Loucy (cell line): ENCODE measurements at regions not wholly inside any gene's neighbourhood (a gene's known extent, or its start where the extent isn't known, plus 50 kb on each side); places are given as distances from the start of the nearest gene placed in this dataset.

Experiments
- H2AFZ ChIP-seq: fragments of 200-600 bp; sonication (generic); 2 replicates; pipeline ENCODE4 v1.6.0; 2016; ENCODE audit warnings: antibody characterized with exemption, mild to moderate bottlenecking, low read length, moderate library complexity
- H3F3A ChIP-seq: fragments of 200-600 bp; 2 replicates; pipeline ENCODE4 v1.6.0; 2016; ENCODE audit warnings: antibody characterized with exemption, low read depth, mild to moderate bottlenecking
- H3K27me3 ChIP-seq: fragments of 200-600 bp; sonication (generic); 2 replicates; pipeline ENCODE4 v1.6.1; 2014; ENCODE audit warnings: low read length, mild to moderate bottlenecking; ENCODE audit not compliant: insufficient read depth, poor library complexity, severe bottlenecking
- H3K36me3 ChIP-seq: fragments of 200-600 bp; sonication (generic); 2 replicates; pipeline ENCODE4 v1.6.1; 2016; ENCODE audit warnings: low read length; ENCODE audit not compliant: insufficient read depth
- H3K4me1 ChIP-seq: fragments of 200-600 bp; sonication (generic); 2 replicates; pipeline ENCODE4 v1.5.1; 2014; ENCODE audit warnings: low read length, mild to moderate bottlenecking; ENCODE audit not compliant: insufficient read depth, poor library complexity, severe bottlenecking
- H3K4me2 ChIP-seq: fragments of 200-600 bp; sonication (generic); 2 replicates; pipeline ENCODE4 v1.6.0; 2014; ENCODE audit warnings: antibody characterized with exemption, low read length, low read depth, mild to moderate bottlenecking; ENCODE audit not compliant: poor library complexity, severe bottlenecking
- H3K4me3 ChIP-seq: fragments of 200-600 bp; sonication (generic); 2 replicates; pipeline ENCODE4 v1.5.1; 2014; ENCODE audit warnings: low read length, mild to moderate bottlenecking, mixed read lengths; ENCODE audit not compliant: poor library complexity, severe bottlenecking
- H3K79me2 ChIP-seq: fragments of 200-600 bp; sonication (generic); 2 replicates; pipeline ENCODE4 v1.6.1; 2014; ENCODE audit warnings: low read length; ENCODE audit not compliant: insufficient read depth
- H3K9ac ChIP-seq: fragments of 200-600 bp; sonication (generic); 2 replicates; pipeline ENCODE4 v1.6.0; 2014; ENCODE audit warnings: mild to moderate bottlenecking, low read depth, low read length, moderate library complexity; ENCODE audit not compliant: poor library complexity, severe bottlenecking
- H3K9me2 ChIP-seq: fragments of 200-600 bp; sonication (generic); replicated peaks from 2 replicates; pipeline ENCODE4 v1.6.1; 2016; ENCODE audit warnings: low read depth, low read length, mixed read lengths
- H3K9me3 ChIP-seq: fragments of 200-600 bp; sonication (generic); 2 replicates; pipeline ENCODE4 v1.6.1; 2014; ENCODE audit warnings: mild to moderate bottlenecking, antibody characterized with exemption, low read length, low read depth; ENCODE audit not compliant: insufficient read depth
- H4K20me1 ChIP-seq: fragments of 200-600 bp; sonication (generic); 2 replicates; pipeline ENCODE4 v1.6.0; 2014; ENCODE audit warnings: antibody characterized with exemption, low read length, mild to moderate bottlenecking; ENCODE audit not compliant: insufficient read depth, poor library complexity, severe bottlenecking
- EZH2phosphoT487 ChIP-seq: fragments of 200-600 bp; IDR thresholded peaks from 2 replicates; pipeline ENCODE4 v1.6.1; 2018; ENCODE audit warnings: antibody characterized with exemption, mild to moderate bottlenecking, moderate library complexity, borderline replicate concordance
- TF ChIP-seq, protein P1 (sequence below): fragments of 200-600 bp; sonication (generic); conservative IDR thresholded peaks from 2 replicates; pipeline ENCODE4 v1.5.1; 2014; ENCODE audit warnings: mild to moderate bottlenecking, antibody characterized with exemption, low read length

DNA sequence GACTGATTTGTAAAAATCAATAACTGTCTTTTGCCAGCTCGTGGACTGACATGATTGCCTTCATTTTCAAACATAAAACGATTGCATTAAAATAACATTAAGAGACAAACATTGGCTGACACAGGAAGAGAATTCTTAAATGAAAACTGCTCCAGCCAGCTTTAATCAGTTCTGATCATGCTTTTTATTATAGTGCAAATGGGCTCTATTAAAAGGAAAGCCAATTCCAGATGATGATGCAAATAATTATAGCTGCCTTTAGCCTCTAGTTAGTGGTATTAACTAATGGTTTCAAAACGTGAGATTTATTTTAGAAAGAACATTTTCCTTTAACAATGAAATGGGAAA lies 301.8 kb upstream of the UBE2E3 start:
- TF ChIP-seq EZH2phosphoT487: no peak
- TF ChIP-seq, protein P1, sequence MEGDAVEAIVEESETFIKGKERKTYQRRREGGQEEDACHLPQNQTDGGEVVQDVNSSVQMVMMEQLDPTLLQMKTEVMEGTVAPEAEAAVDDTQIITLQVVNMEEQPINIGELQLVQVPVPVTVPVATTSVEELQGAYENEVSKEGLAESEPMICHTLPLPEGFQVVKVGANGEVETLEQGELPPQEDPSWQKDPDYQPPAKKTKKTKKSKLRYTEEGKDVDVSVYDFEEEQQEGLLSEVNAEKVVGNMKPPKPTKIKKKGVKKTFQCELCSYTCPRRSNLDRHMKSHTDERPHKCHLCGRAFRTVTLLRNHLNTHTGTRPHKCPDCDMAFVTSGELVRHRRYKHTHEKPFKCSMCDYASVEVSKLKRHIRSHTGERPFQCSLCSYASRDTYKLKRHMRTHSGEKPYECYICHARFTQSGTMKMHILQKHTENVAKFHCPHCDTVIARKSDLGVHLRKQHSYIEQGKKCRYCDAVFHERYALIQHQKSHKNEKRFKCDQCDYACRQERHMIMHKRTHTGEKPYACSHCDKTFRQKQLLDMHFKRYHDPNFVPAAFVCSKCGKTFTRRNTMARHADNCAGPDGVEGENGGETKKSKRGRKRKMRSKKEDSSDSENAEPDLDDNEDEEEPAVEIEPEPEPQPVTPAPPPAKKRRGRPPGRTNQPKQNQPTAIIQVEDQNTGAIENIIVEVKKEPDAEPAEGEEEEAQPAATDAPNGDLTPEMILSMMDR: no peak
- Histone ChIP-seq H3K4me3 (no peak overlapping the region), H3K27me3 (no peaks in the 10 kb centered on the region), H3K4me2 (no peak overlapping the region), H3K9ac (no peak overlapping the region), H2AFZ (no peak overlapping the region), H4K20me1 (no peaks in the 10 kb centered on the region), H3K79me2 (no peaks in the 10 kb centered on the region), H3K4me1 (no peaks in the 10 kb centered on the region), H3F3A (no peaks in the 10 kb centered on the region), H3K9me3 (no peaks in the 10 kb centered on the region), H3K36me3 (no peaks in the 10 kb centered on the region), H3K9me2 (no peaks in the 10 kb centered on the region)

- Histone ChIP-seq H3K9ac (no peak overlapping the region), H3K9me2 (no peaks in the 10 kb centered on the region), H3K4me2 (no peak overlapping the region), H3F3A (no peaks in the 10 kb centered on the region), H3K4me1 (no peaks in the 10 kb centered on the region), H3K27me3 (no peaks in the 10 kb centered on the region), H4K20me1 (no peaks in the 10 kb centered on the region), H2AFZ (no peak overlapping the region), H3K79me2 (no peaks in the 10 kb centered on the region), H3K9me3 (no peaks in the 10 kb centered on the region), H3K36me3 (no peaks in the 10 kb centered on the region), H3K4me3 (no peak overlapping the region)
- TF ChIP-seq, protein P1: no peak
- no peak for TF ChIP-seq EZH2phosphoT487
Measured at GRCh38 chr2:180677930-180678624, 302.3 kb upstream of the UBE2E3 start.

DNA sequence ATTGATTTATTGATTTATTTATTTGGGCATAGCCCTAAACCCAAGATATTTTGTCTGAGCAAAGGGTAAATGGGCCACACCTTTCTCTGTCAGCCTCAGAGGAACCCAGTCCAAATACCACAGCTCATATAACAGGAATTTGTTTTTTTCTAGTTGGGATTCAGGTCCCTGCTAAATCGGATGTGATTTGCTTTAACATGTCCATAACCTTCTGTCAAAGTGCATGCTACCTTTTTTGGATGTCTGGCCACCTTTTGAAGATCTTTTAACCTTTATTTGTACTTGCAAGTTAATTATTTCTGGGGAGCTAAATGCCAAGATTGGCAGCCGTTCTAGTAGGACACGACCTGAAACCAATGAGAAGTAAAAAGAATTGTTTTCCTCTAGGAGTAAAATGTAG lies 303.2 kb upstream of the UBE2E3 start:
- Histone ChIP-seq H3K9me3 (no peaks in the 10 kb centered on the region), H3K27me3 (no peaks in the 10 kb centered on the region), H3K4me1 (no peaks in the 10 kb centered on the region), H3K79me2 (no peaks in the 10 kb centered on the region), H3K4me2 (no peak overlapping the region), H3F3A (no peaks in the 10 kb centered on the region), H3K4me3 (no peak overlapping the region), H4K20me1 (no peaks in the 10 kb centered on the region), H3K9ac (no peak overlapping the region), H3K9me2 (no peaks in the 10 kb centered on the region), H3K36me3 (no peaks in the 10 kb centered on the region), H2AFZ (no peak overlapping the region)
- TF ChIP-seq, protein P1: no peak
- TF ChIP-seq EZH2phosphoT487: no peak
